ENCODE measurements at regions not wholly inside any gene's neighbourhood (a gene's known extent, or its start where the extent isn't known, plus 50 kb on each side); places are given as distances from the start of the nearest gene placed in this dataset.

DNA sequence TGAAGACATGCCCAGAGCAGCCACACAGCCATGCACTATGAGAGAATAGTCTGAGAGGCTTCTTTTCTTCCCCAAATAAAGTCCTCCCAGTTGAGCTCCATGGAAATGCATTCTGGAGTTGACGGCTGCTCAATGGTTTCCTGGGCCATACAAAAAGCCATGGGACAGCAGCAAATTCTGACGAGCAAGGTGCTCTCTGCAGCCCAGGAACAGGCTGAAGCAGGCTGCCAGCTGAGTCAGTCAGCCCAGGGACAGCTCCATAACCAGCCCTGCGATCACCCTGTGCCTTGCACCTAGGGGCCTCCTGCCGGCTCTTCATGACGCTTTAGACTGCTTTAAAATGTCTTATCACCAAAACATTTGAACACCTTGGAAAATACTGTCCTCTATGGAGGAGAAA lies 256.3 kb upstream of the CHRNA7 start:
- WGBS, 2 donors = 40 to 49% methylated on average over 3 to 5 of the region's 5 CpGs
- no peaks in the 10 kb centered on the region for H3K27me3 ChIP-seq
- no peak overlapping the region for H3K4me3 ChIP-seq
- TF ChIP-seq, protein P1, sequence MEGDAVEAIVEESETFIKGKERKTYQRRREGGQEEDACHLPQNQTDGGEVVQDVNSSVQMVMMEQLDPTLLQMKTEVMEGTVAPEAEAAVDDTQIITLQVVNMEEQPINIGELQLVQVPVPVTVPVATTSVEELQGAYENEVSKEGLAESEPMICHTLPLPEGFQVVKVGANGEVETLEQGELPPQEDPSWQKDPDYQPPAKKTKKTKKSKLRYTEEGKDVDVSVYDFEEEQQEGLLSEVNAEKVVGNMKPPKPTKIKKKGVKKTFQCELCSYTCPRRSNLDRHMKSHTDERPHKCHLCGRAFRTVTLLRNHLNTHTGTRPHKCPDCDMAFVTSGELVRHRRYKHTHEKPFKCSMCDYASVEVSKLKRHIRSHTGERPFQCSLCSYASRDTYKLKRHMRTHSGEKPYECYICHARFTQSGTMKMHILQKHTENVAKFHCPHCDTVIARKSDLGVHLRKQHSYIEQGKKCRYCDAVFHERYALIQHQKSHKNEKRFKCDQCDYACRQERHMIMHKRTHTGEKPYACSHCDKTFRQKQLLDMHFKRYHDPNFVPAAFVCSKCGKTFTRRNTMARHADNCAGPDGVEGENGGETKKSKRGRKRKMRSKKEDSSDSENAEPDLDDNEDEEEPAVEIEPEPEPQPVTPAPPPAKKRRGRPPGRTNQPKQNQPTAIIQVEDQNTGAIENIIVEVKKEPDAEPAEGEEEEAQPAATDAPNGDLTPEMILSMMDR (IDR thresholded peaks at IDR 0.05) = no peak
- TF ChIP-seq POLR2A (IDR thresholded peaks at IDR 0.05) = no peak
- no peak for DNase-seq
- no peaks in the 10 kb centered on the region for H3K9me3 ChIP-seq
- intact Hi-C loops (cut with DNase I) = no loop called here
- no peaks in the 10 kb centered on the region for H3K36me3 ChIP-seq
- no peaks in the 10 kb centered on the region for H3K4me1 ChIP-seq
- H3K27ac ChIP-seq = no peak overlapping the region

DNA sequence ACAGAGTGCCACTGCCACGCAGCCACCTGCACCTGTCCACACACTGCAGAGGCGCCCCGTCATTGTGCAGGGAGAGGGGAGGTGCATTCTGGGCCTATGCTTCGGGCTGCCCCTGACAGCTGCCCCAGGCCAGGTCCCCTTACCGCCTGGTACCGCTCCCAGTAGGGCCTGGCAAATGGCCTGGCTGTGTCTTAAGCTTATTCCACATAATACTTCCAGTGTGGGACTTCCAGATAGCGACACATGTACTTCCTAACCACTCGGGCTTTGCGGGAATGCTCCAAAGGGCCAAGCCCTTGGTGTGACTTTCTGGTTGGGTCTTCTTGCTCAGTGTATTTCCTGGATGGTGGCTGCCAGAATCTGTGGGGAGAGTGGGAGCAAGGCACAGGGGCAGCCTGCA lies 254.3 kb upstream of the CHRNA7 start:
- no peak overlapping the region for H3K4me3 ChIP-seq
- H3K9me3 ChIP-seq = no peaks in the 10 kb centered on the region
- no peaks in the 10 kb centered on the region for H3K4me1 ChIP-seq
- no peaks in the 10 kb centered on the region for H3K27me3 ChIP-seq
- intact Hi-C loops (cut with DNase I) = no loop called here
- TF ChIP-seq, protein P1 (IDR thresholded peaks at IDR 0.05) = no peak
- no peak for TF ChIP-seq POLR2A (IDR thresholded peaks at IDR 0.05)
- no peaks in the 10 kb centered on the region for H3K36me3 ChIP-seq
- no peak overlapping the region for H3K27ac ChIP-seq
- 47% methylated on average over 6 of the region's 9 CpGs; no CpG with 5 or more reads in 1 of the 2 donors for WGBS, 2 donors
- DNase-seq = no peak

DNA sequence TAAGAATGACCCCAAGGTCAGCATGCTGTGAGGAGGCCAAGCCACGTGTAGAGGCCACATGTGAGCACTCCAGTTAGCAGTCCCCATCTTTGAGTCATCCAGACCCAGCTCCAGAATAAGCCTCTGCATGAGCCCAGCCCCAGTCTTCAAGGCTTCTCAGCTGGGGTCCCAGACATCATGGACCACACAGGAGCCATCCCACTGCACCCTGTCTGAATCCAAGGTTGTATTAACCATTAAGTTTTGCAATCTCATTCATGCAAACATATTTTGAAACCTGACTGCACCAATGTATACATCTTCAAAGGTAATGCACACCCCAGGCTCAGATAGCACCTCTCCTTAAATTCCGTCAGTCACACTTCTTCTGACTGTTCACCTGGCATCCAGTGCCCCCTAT lies 249.1 kb upstream of the CHRNA7 start:
- intact Hi-C loops (cut with DNase I) = no loop called here
- no peaks in the 10 kb centered on the region for H3K36me3 ChIP-seq
- no peaks in the 10 kb centered on the region for H3K9me3 ChIP-seq
- H3K27ac ChIP-seq = no peak overlapping the region
- TF ChIP-seq, protein P1 (IDR thresholded peaks at IDR 0.05) = no peak
- no peak for TF ChIP-seq POLR2A (IDR thresholded peaks at IDR 0.05)
- no peaks in the 10 kb centered on the region for H3K4me1 ChIP-seq
- H3K27me3 ChIP-seq = no peaks in the 10 kb centered on the region
- H3K4me3 ChIP-seq = no peak overlapping the region
- DNase-seq = no peak
- WGBS, 2 donors = 46 to 93% methylated on average over 1 to 2 of the region's 2 CpGs

DNA sequence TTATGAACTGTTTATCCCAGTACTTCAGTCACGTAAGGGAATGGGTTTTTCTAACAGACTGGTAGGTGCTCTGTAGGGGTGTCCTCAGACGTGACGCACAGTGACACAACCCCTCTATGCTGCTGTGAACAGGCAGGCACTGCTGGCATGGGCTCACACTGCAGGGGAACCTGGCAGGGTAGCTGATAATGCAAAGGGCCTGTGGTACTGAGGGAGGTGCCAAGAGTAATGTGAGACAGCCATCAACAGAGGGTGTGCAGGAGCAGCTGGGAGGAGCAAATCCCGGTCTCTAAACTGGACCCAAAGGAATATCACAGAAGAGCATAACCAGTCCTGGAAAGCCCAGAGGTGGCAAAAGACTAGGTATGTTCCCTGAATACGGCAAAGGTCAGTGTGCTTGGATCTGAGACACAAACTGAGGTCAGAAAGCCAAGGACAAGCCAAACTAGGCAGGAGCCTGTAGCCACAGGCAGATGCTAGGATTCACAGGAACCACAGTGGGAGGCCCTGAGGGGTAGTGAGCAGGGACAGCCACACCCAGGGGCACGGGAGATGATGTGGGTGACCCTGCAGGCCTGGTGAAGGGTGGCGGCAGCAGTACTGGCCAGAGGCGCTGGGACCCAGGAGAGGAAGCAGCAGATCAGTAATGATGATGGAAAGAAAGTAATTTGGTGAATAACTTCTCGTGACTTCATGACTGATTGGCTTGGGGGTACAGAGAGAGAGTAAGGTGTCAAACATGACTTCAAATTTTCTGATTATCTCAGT lies 248.1 kb upstream of the CHRNA7 start:
- no peak for TF ChIP-seq POLR2A (IDR thresholded peaks at IDR 0.05)
- TF ChIP-seq, protein P1 (IDR thresholded peaks at IDR 0.05) = no peak

DNA sequence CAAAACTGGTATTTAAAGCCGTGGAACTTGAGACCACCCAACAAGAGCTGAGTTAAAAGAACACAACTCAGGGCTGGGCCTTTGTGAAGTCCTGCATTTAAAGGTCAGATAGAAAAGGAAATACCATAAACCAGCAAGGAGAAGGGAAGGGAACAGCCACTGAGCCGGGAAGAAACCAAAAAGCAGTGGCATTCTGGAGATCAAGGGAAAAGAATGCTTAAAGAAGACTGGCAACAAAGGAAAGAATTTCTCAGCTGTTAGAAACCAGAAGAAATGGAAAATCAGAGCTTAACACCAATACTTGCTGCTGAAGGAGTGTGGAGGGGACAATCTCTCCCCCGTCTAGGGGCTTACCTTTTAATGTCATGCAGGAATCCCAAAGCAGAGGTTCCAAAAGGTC lies 247.4 kb upstream of the CHRNA7 start:
- no peaks in the 10 kb centered on the region for H3K27me3 ChIP-seq
- no peak for TF ChIP-seq POLR2A (IDR thresholded peaks at IDR 0.05)
- TF ChIP-seq, protein P1 (IDR thresholded peaks at IDR 0.05) = no peak
- H3K36me3 ChIP-seq = no peaks in the 10 kb centered on the region
- DNase-seq = no peak
- no peak overlapping the region for H3K27ac ChIP-seq
- intact Hi-C loops (cut with DNase I) = no loop called here
- H3K9me3 ChIP-seq = no peaks in the 10 kb centered on the region
- WGBS, 2 donors = 49 to 60% methylated on average over 3 of the region's 3 CpGs
- H3K4me1 ChIP-seq = no peaks in the 10 kb centered on the region
- no peak overlapping the region for H3K4me3 ChIP-seq

More for the DNA sequence above, 248.1 kb upstream of the CHRNA7 start:
- Histone ChIP-seq H3K4me1 (no peaks in the 10 kb centered on the region), H3K4me3 (no peak overlapping the region), H3K27ac (no peak overlapping the region), H3K27me3 (no peaks in the 10 kb centered on the region), H3K36me3 (no peaks in the 10 kb centered on the region), H3K9me3 (no peaks in the 10 kb centered on the region)
- intact Hi-C loops (cut with DNase I) = no loop called here
- WGBS, 2 donors = 76 to 80% methylated on average over 9 of the region's 9 CpGs
- no peak for DNase-seq
